ENCODE measurements at regions not wholly inside any gene's neighbourhood (a gene's known extent, or its start where the extent isn't known, plus 50 kb on each side); places are given as distances from the start of the nearest gene placed in this dataset.
A peak's percentile ranks its signal among the peaks of the same experiment; 100 is the strongest.

- Histone ChIP-seq H3K27ac (ENCODE audit: low read length) (no peak overlapping the region), H3K9ac (ENCODE audit: low read length in 2 of 2) (no peak overlapping the region), H3K4me1 (ENCODE audit: control insufficient read depth, insufficient read depth, low read length) (no peaks in the 10 kb centered on the region), H3K36me3 (ENCODE audit: control insufficient read depth in 2 of 2, insufficient read depth in 2 of 2, low read length in 2 of 2) (no peaks in the 10 kb centered on the region), H3K27me3 (ENCODE audit: control insufficient read depth in 1 of 2, insufficient read depth in 2 of 2, low read length in 2 of 2) (no peaks in the 10 kb centered on the region), H3K4me3 (ENCODE audit: low read length in 2 of 2) (no peak overlapping the region), H3K9me3 (ENCODE audit: control insufficient read depth in 2 of 2, low read length in 2 of 2) (no peaks in the 10 kb centered on the region)
Observed at GRCh38 chr2:57878866-57879210, 167.8 kb upstream of the VRK2 start.

GRCh38 chr2:57880446-57880845 is 166.2 kb upstream of the VRK2 start:
- no peak overlapping the region for H3K27ac ChIP-seq (ENCODE audit: low read length)
- H3K9ac ChIP-seq (ENCODE audit: low read length in 2 of 2): no peak overlapping the region
- no peak overlapping the region for H3K4me3 ChIP-seq (ENCODE audit: low read length in 2 of 2)
- no peaks in the 10 kb centered on the region for H3K4me1 ChIP-seq (ENCODE audit: control insufficient read depth, insufficient read depth, low read length)
- H3K36me3 ChIP-seq (ENCODE audit: control insufficient read depth in 2 of 2, insufficient read depth in 2 of 2, low read length in 2 of 2): no peaks in the 10 kb centered on the region
- no peaks in the 10 kb centered on the region for H3K9me3 ChIP-seq (ENCODE audit: control insufficient read depth in 2 of 2, low read length in 2 of 2)
- no peaks in the 10 kb centered on the region for H3K27me3 ChIP-seq (ENCODE audit: control insufficient read depth in 1 of 2, insufficient read depth in 2 of 2, low read length in 2 of 2)

GRCh38 chr2:57880967-57881366 is 165.6 kb upstream of the VRK2 start:
- Histone ChIP-seq H3K4me1 (ENCODE audit: control insufficient read depth, insufficient read depth, low read length) (no peaks in the 10 kb centered on the region), H3K27me3 (ENCODE audit: control insufficient read depth in 1 of 2, insufficient read depth in 2 of 2, low read length in 2 of 2) (no peaks in the 10 kb centered on the region), H3K9ac (ENCODE audit: low read length in 2 of 2) (no peak overlapping the region), H3K4me3 (ENCODE audit: low read length in 2 of 2) (no peak overlapping the region), H3K9me3 (ENCODE audit: control insufficient read depth in 2 of 2, low read length in 2 of 2) (no peaks in the 10 kb centered on the region), H3K36me3 (ENCODE audit: control insufficient read depth in 2 of 2, insufficient read depth in 2 of 2, low read length in 2 of 2) (no peaks in the 10 kb centered on the region), H3K27ac (ENCODE audit: low read length) (no peak overlapping the region)

GRCh38 chr2:57881998-57882888 is 164.4 kb upstream of the VRK2 start:
- no peaks in the 10 kb centered on the region for H3K9me3 ChIP-seq (ENCODE audit: control insufficient read depth in 2 of 2, low read length in 2 of 2)
- no peaks in the 10 kb centered on the region for H3K4me1 ChIP-seq (ENCODE audit: control insufficient read depth, insufficient read depth, low read length)
- H3K36me3 ChIP-seq (ENCODE audit: control insufficient read depth in 2 of 2, insufficient read depth in 2 of 2, low read length in 2 of 2): no peaks in the 10 kb centered on the region
- H3K27ac ChIP-seq (ENCODE audit: low read length): no peak overlapping the region
- peak overlapping the region in 1 of 2 donors; percentile 57 for H3K4me3 ChIP-seq (ENCODE audit: low read length in 2 of 2)
- no peaks in the 10 kb centered on the region for H3K27me3 ChIP-seq (ENCODE audit: control insufficient read depth in 1 of 2, insufficient read depth in 2 of 2, low read length in 2 of 2)
- H3K9ac ChIP-seq (ENCODE audit: low read length in 2 of 2): no peak overlapping the region

- Histone ChIP-seq H3K36me3 (ENCODE audit: control insufficient read depth in 2 of 2, insufficient read depth in 2 of 2, low read length in 2 of 2) (no peaks in the 10 kb centered on the region), H3K4me1 (ENCODE audit: control insufficient read depth, insufficient read depth, low read length) (no peaks in the 10 kb centered on the region), H3K4me3 (ENCODE audit: low read length in 2 of 2) (peak overlapping the region in 1 of 2 donors; percentile 57), H3K27me3 (ENCODE audit: control insufficient read depth in 1 of 2, insufficient read depth in 2 of 2, low read length in 2 of 2) (no peaks in the 10 kb centered on the region), H3K9ac (ENCODE audit: low read length in 2 of 2) (no peak overlapping the region), H3K27ac (ENCODE audit: low read length) (no peak overlapping the region), H3K9me3 (ENCODE audit: control insufficient read depth in 2 of 2, low read length in 2 of 2) (no peaks in the 10 kb centered on the region)
Observed at GRCh38 chr2:57882895-57883515, 163.6 kb upstream of the VRK2 start.

- Histone ChIP-seq H3K36me3 (ENCODE audit: control insufficient read depth in 2 of 2, insufficient read depth in 2 of 2, low read length in 2 of 2) (no peaks in the 10 kb centered on the region), H3K4me3 (ENCODE audit: low read length in 2 of 2) (no peak overlapping the region), H3K27ac (ENCODE audit: low read length) (no peak overlapping the region), H3K9ac (ENCODE audit: low read length in 2 of 2) (no peak overlapping the region), H3K4me1 (ENCODE audit: control insufficient read depth, insufficient read depth, low read length) (no peaks in the 10 kb centered on the region), H3K9me3 (ENCODE audit: control insufficient read depth in 2 of 2, low read length in 2 of 2) (no peaks in the 10 kb centered on the region), H3K27me3 (ENCODE audit: control insufficient read depth in 1 of 2, insufficient read depth in 2 of 2, low read length in 2 of 2) (no peaks in the 10 kb centered on the region)
Observed at GRCh38 chr2:57884281-57884680, 162.3 kb upstream of the VRK2 start.

- H3K27me3 ChIP-seq (ENCODE audit: control insufficient read depth in 1 of 2, insufficient read depth in 2 of 2, low read length in 2 of 2): no peaks in the 10 kb centered on the region
- H3K4me3 ChIP-seq (ENCODE audit: low read length in 2 of 2): no peak overlapping the region
- H3K27ac ChIP-seq (ENCODE audit: low read length): no peak overlapping the region
- no peak overlapping the region for H3K9ac ChIP-seq (ENCODE audit: low read length in 2 of 2)
- H3K4me1 ChIP-seq (ENCODE audit: control insufficient read depth, insufficient read depth, low read length): no peaks in the 10 kb centered on the region
- no peaks in the 10 kb centered on the region for H3K9me3 ChIP-seq (ENCODE audit: control insufficient read depth in 2 of 2, low read length in 2 of 2)
- H3K36me3 ChIP-seq (ENCODE audit: control insufficient read depth in 2 of 2, insufficient read depth in 2 of 2, low read length in 2 of 2): no peaks in the 10 kb centered on the region
Observed at GRCh38 chr2:57885742-57886141, 160.9 kb upstream of the VRK2 start.

- no peaks in the 10 kb centered on the region for H3K4me1 ChIP-seq (ENCODE audit: control insufficient read depth, insufficient read depth, low read length)
- no peak overlapping the region for H3K4me3 ChIP-seq (ENCODE audit: low read length in 2 of 2)
- H3K36me3 ChIP-seq (ENCODE audit: control insufficient read depth in 2 of 2, insufficient read depth in 2 of 2, low read length in 2 of 2): no peaks in the 10 kb centered on the region
- H3K9ac ChIP-seq (ENCODE audit: low read length in 2 of 2): no peak overlapping the region
- H3K27me3 ChIP-seq (ENCODE audit: control insufficient read depth in 1 of 2, insufficient read depth in 2 of 2, low read length in 2 of 2): no peaks in the 10 kb centered on the region
- H3K9me3 ChIP-seq (ENCODE audit: control insufficient read depth in 2 of 2, low read length in 2 of 2): no peaks in the 10 kb centered on the region
- H3K27ac ChIP-seq (ENCODE audit: low read length): no peak overlapping the region
Observed at GRCh38 chr2:57886161-57886786, 160.3 kb upstream of the VRK2 start.

GRCh38 chr2:57888463-57888862 is 158.1 kb upstream of the VRK2 start:
- Histone ChIP-seq H3K4me3 (ENCODE audit: low read length in 2 of 2) (no peak overlapping the region), H3K27me3 (ENCODE audit: control insufficient read depth in 1 of 2, insufficient read depth in 2 of 2, low read length in 2 of 2) (no peaks in the 10 kb centered on the region), H3K36me3 (ENCODE audit: control insufficient read depth in 2 of 2, insufficient read depth in 2 of 2, low read length in 2 of 2) (no peaks in the 10 kb centered on the region), H3K27ac (ENCODE audit: low read length) (no peak overlapping the region), H3K4me1 (ENCODE audit: control insufficient read depth, insufficient read depth, low read length) (no peaks in the 10 kb centered on the region), H3K9ac (ENCODE audit: low read length in 2 of 2) (no peak overlapping the region), H3K9me3 (ENCODE audit: control insufficient read depth in 2 of 2, low read length in 2 of 2) (no peaks in the 10 kb centered on the region)

- no peak overlapping the region for H3K27ac ChIP-seq (ENCODE audit: low read length)
- no peak overlapping the region for H3K4me3 ChIP-seq (ENCODE audit: low read length in 2 of 2)
- H3K27me3 ChIP-seq (ENCODE audit: control insufficient read depth in 1 of 2, insufficient read depth in 2 of 2, low read length in 2 of 2): no peaks in the 10 kb centered on the region
- H3K9me3 ChIP-seq (ENCODE audit: control insufficient read depth in 2 of 2, low read length in 2 of 2): no peaks in the 10 kb centered on the region
- H3K9ac ChIP-seq (ENCODE audit: low read length in 2 of 2): no peak overlapping the region
- no peaks in the 10 kb centered on the region for H3K36me3 ChIP-seq (ENCODE audit: control insufficient read depth in 2 of 2, insufficient read depth in 2 of 2, low read length in 2 of 2)
- no peaks in the 10 kb centered on the region for H3K4me1 ChIP-seq (ENCODE audit: control insufficient read depth, insufficient read depth, low read length)
Observed at GRCh38 chr2:57890464-57890863, 156.1 kb upstream of the VRK2 start.

All from stomach smooth muscle (tissue), 2 donors.